Ovary (tissue), 7 donors: ENCODE measurements at regions not wholly inside any gene's neighbourhood (a gene's known extent, or its start where the extent isn't known, plus 50 kb on each side); places are given as distances from the start of the nearest gene placed in this dataset.

Experiments used
- DNase-seq, 5 donors: peaks; one replicate each; pipeline ENCODE4 v3.0.0-alpha.2; 2019 to 2020
- H3K27ac ChIP-seq, 2 donors: fragments of 200-600 bp; one replicate each; pipeline versions ENCODE4 v1.5.1 to v1.8.0; 2019 to 2022
- H3K27me3 ChIP-seq: fragments of 200-600 bp; one replicate; pipeline ENCODE4 v1.8.0; 2022
- H3K36me3 ChIP-seq: fragments of 200-600 bp; sonication (generic); one replicate; pipeline ENCODE4 v1.5.1; 2019
- H3K4me1 ChIP-seq: one replicate; pipeline ENCODE4 v1.8.1; 2013; ENCODE audit warnings: mild to moderate bottlenecking, moderate library complexity; ENCODE audit not compliant: insufficient read depth
- H3K4me3 ChIP-seq: fragments of 200-600 bp; sonication (generic); one replicate; pipeline ENCODE4 v1.5.1; 2017
- H3K9me3 ChIP-seq, 2 donors: fragments of 200-600 bp in 1 of 2; sonication (generic) in 1 of 2; one replicate each; pipeline versions ENCODE4 v1.5.1 to v1.8.1; 2013 to 2019; ENCODE audit warnings: mild to moderate bottlenecking in 1 of 2, moderate library complexity in 1 of 2
- CTCF ChIP-seq, 3 donors: fragments of 450-650 bp in 2 of 3; fragments of 200-600 bp in 1 of 3; IDR thresholded peaks; one replicate each; pipeline versions ENCODE4 v1.5.1 to v1.8.0; 2016 to 2022; ENCODE audit warnings: antibody characterized with exemption in 3 of 3, mild to moderate bottlenecking in 1 of 3
- EP300 ChIP-seq: sonication (generic); formaldehyde crosslinking; IDR thresholded peaks from one replicate; pipeline ENCODE4 v1.6.1; 2017; ENCODE audit warnings: antibody characterized with exemption
- POLR2A ChIP-seq: fragments of 450-650 bp; IDR thresholded peaks from one replicate; pipeline ENCODE4 v1.6.1; 2017; ENCODE audit warnings: antibody characterized with exemption, mild to moderate bottlenecking, moderate library complexity
- WGBS, 3 donors: extraction: QIAGEN DNeasy Blood & Tissue Kit in 1 of 3; methylation state at CpG; one replicate each; pipeline versions ENCODE4 v1.1.5 to v1.1.7; 2013 to 2017; 5-methylcytosine and 5-hydroxymethylcytosine counted together
- intact Hi-C, 4 donors: fragments of 100-400 bp; cut with DNase I; formaldehyde crosslinking; loops; one replicate each; pipeline versions ENCODE4 v1.11.0 to v1.15.1; 2022 to 2023
- donor health status: DM: no; HTN: no; CAD: no; lungs with moderate emphysema.
- donor health status: DM: no; HTN: no; CAD: no.
- donor health status: Bipolar disorder and iron deficiency.
- donor health status: DM: no; HTN: no; CAD: no.
- donor health status: DM: yes; HTN: yes; CAD: no.

GRCh38 chr9:96047741-96048103 is 172.2 kb downstream of the ERCC6L2 start:
- DNase-seq = no peak
- peaks cover 4% of the 10 kb centered on the region for H3K4me1 ChIP-seq
- H3K27me3 ChIP-seq = no peaks in the 10 kb centered on the region
- H3K9me3 ChIP-seq = no peaks in the 10 kb centered on the region
- intact Hi-C loops = no loop called here
- no peak overlapping the region for H3K4me3 ChIP-seq
- WGBS, 3 donors = 71 to 81% (median 78%) methylated on average over 10 of the region's 10 CpGs
- TF ChIP-seq CTCF (IDR thresholded peaks at IDR 0.05) = no peak
- no peak for TF ChIP-seq POLR2A
- TF ChIP-seq EP300 = no peak
- H3K27ac ChIP-seq = peak overlapping the region in 1 of 2 donors; percentile 44
- no peaks in the 10 kb centered on the region for H3K36me3 ChIP-seq

GRCh38 chr9:96047116-96047639 is 171.7 kb downstream of the ERCC6L2 start:
- no peaks in the 10 kb centered on the region for H3K9me3 ChIP-seq
- intact Hi-C loops = no loop called here
- H3K4me1 ChIP-seq = peaks cover 4% of the 10 kb centered on the region
- no peak for DNase-seq
- TF ChIP-seq POLR2A (no peak), EP300 (no peak), CTCF (IDR thresholded peaks at IDR 0.05) (no peak)
- no peak overlapping the region for H3K27ac ChIP-seq
- H3K4me3 ChIP-seq = no peak overlapping the region
- WGBS, 3 donors = 93 to 97% (median 96%) methylated on average over 16 of the region's 16 CpGs
- no peaks in the 10 kb centered on the region for H3K36me3 ChIP-seq
- no peaks in the 10 kb centered on the region for H3K27me3 ChIP-seq

GRCh38 chr9:96045811-96046210 is 170.3 kb downstream of the ERCC6L2 start:
- peaks cover 4% of the 10 kb centered on the region for H3K4me1 ChIP-seq
- H3K27me3 ChIP-seq = no peaks in the 10 kb centered on the region
- intact Hi-C loops = no loop called here
- DNase-seq = no peak
- H3K27ac ChIP-seq = no peak overlapping the region
- 91 to 97% (median 96%) methylated on average over 5 of the region's 5 CpGs for WGBS, 3 donors
- H3K36me3 ChIP-seq = no peaks in the 10 kb centered on the region
- no peak for TF ChIP-seq CTCF (IDR thresholded peaks at IDR 0.05)
- TF ChIP-seq EP300 = no peak
- TF ChIP-seq POLR2A = no peak
- H3K9me3 ChIP-seq = no peaks in the 10 kb centered on the region
- no peak overlapping the region for H3K4me3 ChIP-seq

- TF ChIP-seq CTCF (IDR thresholded peaks at IDR 0.05) (no peak), POLR2A (no peak), EP300 (no peak)
- WGBS, 3 donors = 97 to 99% (median 98%) methylated on average over 4 of the region's 4 CpGs
- no peak overlapping the region for H3K27ac ChIP-seq
- H3K27me3 ChIP-seq = no peaks in the 10 kb centered on the region
- H3K36me3 ChIP-seq = no peaks in the 10 kb centered on the region
- DNase-seq = no peak
- H3K4me3 ChIP-seq = no peak overlapping the region
- H3K4me1 ChIP-seq = peaks cover 6% of the 10 kb centered on the region
- H3K9me3 ChIP-seq = no peaks in the 10 kb centered on the region
- intact Hi-C loops = no loop called here
These were observed 168.9 kb downstream of the ERCC6L2 start for GRCh38 chr9:96044401-96044800.
